GM12878 (cell line): ENCODE measurements at regions not wholly inside any gene's neighbourhood (a gene's known extent, or its start where the extent isn't known, plus 50 kb on each side); places are given as distances from the start of the nearest gene placed in this dataset.

Source experiments
- ATAC-seq: fragments of 200-7000 bp; cut with Tn5 transposase; 3 replicates; pipeline ENCODE4 v1.9.1; 2020; ENCODE audit warnings: mild to moderate bottlenecking, moderate library complexity
- BruUV-seq: library from RNA; stranded (reverse); fragments of 400-500 nt; replicated peaks from 2 replicates; lab custom pipeline; 2021; lab: Mats Ljungman, UMichigan
- CTCF ChIA-PET: fragments of 300-600 bp; sonication (Branson Sonifier 250); formaldehyde crosslinking; extraction: SDS; loops from one replicate; lab custom pipeline; 2021; ENCODE audit warnings: inconsistent platforms; lab: Yijun Ruan, JAX
- POLR2A ChIA-PET: fragments of 350-600 bp; formaldehyde crosslinking; extraction: SDS; loops from one replicate; lab custom pipeline; 2021; ENCODE audit warnings: inconsistent platforms; lab: Charles Lee
- RAD21 ChIA-PET: fragments of 300-600 bp; sonication (Branson Sonifier 250); formaldehyde crosslinking; loops from one replicate; lab custom pipeline; 2023; ENCODE audit warnings: antibody characterized with exemption; ENCODE audit not compliant: unreplicated experiment; lab: Charles Lee
- SMC1A ChIA-PET: fragments of 300-600 bp; sonication (Branson Sonifier 250); formaldehyde crosslinking; loops from one replicate; lab custom pipeline; 2023; ENCODE audit not compliant: unreplicated experiment, uncharacterized antibody; lab: Charles Lee
- DNase-seq: peaks from one replicate; pipeline ENCODE4 v3.0.0-alpha.2; 2011; ENCODE audit warnings: low read depth, low spot score
- FAIRE-seq: peaks from 3 replicates; lab custom pipeline; 2011; peaks lifted over from hg19 to GRCh38; lab: Jason Lieb, UNC
- H2AFZ ChIP-seq: 2 replicates; pipeline ENCODE4 v1.6.0; 2011; ENCODE audit warnings: low read depth, low read length, control low read depth; ENCODE audit not compliant: control insufficient read depth
- H3K27ac ChIP-seq: 2 replicates; pipeline ENCODE4 v1.5.1; 2011; ENCODE audit warnings: control low read depth; ENCODE audit not compliant: control insufficient read depth, insufficient read depth
- H3K27me3 ChIP-seq, 2 experiments: replicated peaks in 1 of 2; 2 replicates each; pipeline versions ENCODE4 v1.6.0 to v1.6.1; 2011; ENCODE audit warnings: low read length in 1 of 2; ENCODE audit not compliant: control insufficient read depth in 2 of 2, insufficient read depth in 2 of 2
- H3K36me3 ChIP-seq, 2 experiments: 2 replicates each; pipeline ENCODE4 v1.5.1; 2011; ENCODE audit warnings: low read length in 1 of 2; ENCODE audit not compliant: control insufficient read depth in 2 of 2, insufficient read depth in 2 of 2
- H3K4me1 ChIP-seq: 2 replicates; pipeline ENCODE4 v1.6.1; 2011; ENCODE audit warnings: mild to moderate bottlenecking, low read length, moderate library complexity, mixed read lengths; ENCODE audit not compliant: control insufficient read depth, insufficient read depth
- H3K4me2 ChIP-seq: 2 replicates; pipeline ENCODE4 v1.6.0; 2011; ENCODE audit warnings: control low read depth; ENCODE audit not compliant: control insufficient read depth, insufficient read depth
- H3K4me3 ChIP-seq: fragments of 200-600 bp; sonication (generic); 2 replicates; pipeline ENCODE4 v1.5.1; 2016
- H3K79me2 ChIP-seq: 2 replicates; pipeline ENCODE4 v1.6.0; 2011; ENCODE audit warnings: low read length; ENCODE audit not compliant: control insufficient read depth, insufficient read depth
- H3K9ac ChIP-seq: 2 replicates; pipeline ENCODE4 v1.8.0; 2011; ENCODE audit warnings: low read length, control low read depth, mixed read lengths; ENCODE audit not compliant: control insufficient read depth, insufficient read depth
- H3K9me3 ChIP-seq: replicated peaks from 3 replicates; pipeline ENCODE4 v1.5.1; 2011; ENCODE audit warnings: mild to moderate bottlenecking, low read length; ENCODE audit not compliant: control insufficient read depth, insufficient read depth
- H4K20me1 ChIP-seq: 2 replicates; pipeline ENCODE4 v1.6.0; 2011; ENCODE audit not compliant: control insufficient read depth, insufficient read depth
- CBX3 ChIP-seq: fragments of 200-600 bp; sonication (generic); IDR thresholded peaks from 2 replicates; pipeline ENCODE4 v1.6.1; 2016; ENCODE audit warnings: low read depth, borderline replicate concordance
- CEBPB ChIP-seq, 2 experiments: fragments of 150-350 bp in 1 of 2; IDR thresholded peaks; 2 replicates each; pipeline ENCODE4 v1.6.1; 2012 to 2014; ENCODE audit warnings: low read depth in 2 of 2, low read length in 2 of 2, borderline replicate concordance in 1 of 2, inconsistent platforms in 1 of 2
- EZH2 ChIP-seq: IDR thresholded peaks from 2 replicates; pipeline ENCODE4 v1.6.1; 2012; ENCODE audit warnings: low read depth, mild to moderate bottlenecking, control low read depth, inconsistent platforms, low read length, borderline replicate concordance; ENCODE audit not compliant: control insufficient read depth
- GABPA ChIP-seq: IDR thresholded peaks from 2 replicates; pipeline ENCODE4 v1.6.1; 2014; ENCODE audit warnings: antibody characterized with exemption, low read depth, mild to moderate bottlenecking, inconsistent platforms
- HDAC2 ChIP-seq: fragments of 200-600 bp; sonication (generic); IDR thresholded peaks from 2 replicates; pipeline ENCODE4 v1.6.1; 2017
- JUND ChIP-seq: IDR thresholded peaks from 2 replicates; pipeline ENCODE4 v1.6.1; 2012; ENCODE audit warnings: low read depth, mild to moderate bottlenecking, low read length, improper control_type of control experiment, moderate library complexity
- MEF2B ChIP-seq: fragments of 450-650 bp; IDR thresholded peaks from 2 replicates; pipeline ENCODE4 v1.6.1; 2018; ENCODE audit warnings: mild to moderate bottlenecking, moderate library complexity; ENCODE audit not compliant: partially characterized antibody, poor library complexity, severe bottlenecking
- MTA2 ChIP-seq: fragments of 450-650 bp; IDR thresholded peaks from 2 replicates; pipeline ENCODE4 v1.6.1; 2016; ENCODE audit warnings: low read depth, mild to moderate bottlenecking, moderate library complexity
- PAX8 ChIP-seq: fragments of 450-650 bp; IDR thresholded peaks from 2 replicates; pipeline ENCODE4 v1.6.1; 2017; ENCODE audit warnings: mild to moderate bottlenecking, moderate library complexity
- SREBF1 ChIP-seq: IDR thresholded peaks from 2 replicates; pipeline ENCODE4 v1.6.1; 2012; ENCODE audit warnings: mild to moderate bottlenecking, low read length
- TCF7 ChIP-seq: IDR thresholded peaks from 2 replicates; pipeline ENCODE4 v1.6.1; 2014; ENCODE audit warnings: antibody characterized with exemption, borderline replicate concordance
- USF2 ChIP-seq: IDR thresholded peaks from 2 replicates; pipeline ENCODE4 v1.6.1; 2011; ENCODE audit warnings: low read depth, low read length, improper control_type of control experiment, borderline replicate concordance
- ZBTB33 ChIP-seq: fragments of 450-650 bp; IDR thresholded peaks from 2 replicates; pipeline ENCODE4 v1.6.1; 2017; ENCODE audit warnings: mild to moderate bottlenecking
- WGBS: methylation state at CpG from one replicate; pipeline ENCODE4 v1.1.6; 2016; ENCODE audit warnings: low lambda C conversion rate; ENCODE audit not compliant: insufficient replicate concordance, insufficient coverage; ENCODE audit errors: missing lambda C conversion rate; 5-methylcytosine and 5-hydroxymethylcytosine counted together
- in situ Hi-C: fragments of 300-500 bp; cut with MboI; formaldehyde crosslinking; loops from 9 replicates; pipeline ENCODE4 v1.14.3; 2018; ENCODE audit warnings: mixed read lengths
- intact Hi-C: fragments of 100-400 bp; cut with micrococcal nuclease; formaldehyde crosslinking; loops from one replicate; pipeline ENCODE4 v1.14.2; 2022; ENCODE audit not compliant: unreplicated experiment

GRCh38 chr5:143554918-143555477 is 151.5 kb upstream of the NR3C1 start:
- in situ Hi-C loops (no loop called here), intact Hi-C loops (no loop called here)
- POLR2A ChIA-PET = interaction anchor here (1.1 kb wide), 1 partner anchor 50 kb away, joined by 3 read pairs; no protein-coding TSS in a partner anchor
- no peaks in the 10 kb centered on the region for H3K36me3 ChIP-seq
- no peaks in the 10 kb centered on the region for H4K20me1 ChIP-seq
- peaks cover 7% of the 10 kb centered on the region; the same call in 1 of the 2 replicates for H3K4me1 ChIP-seq
- ATAC-seq (no peak), DNase-seq (no peak), FAIRE-seq (no peak)
- no peaks in the 10 kb centered on the region for H3K79me2 ChIP-seq
- no peak overlapping the region for H3K9ac ChIP-seq
- BruUV-seq = no TSS peak
- no peak overlapping the region for H2AFZ ChIP-seq
- no peak overlapping the region for H3K27ac ChIP-seq
- no peak overlapping the region for H3K4me2 ChIP-seq
- no peaks in the 10 kb centered on the region for H3K9me3 ChIP-seq
- no peaks in the 10 kb centered on the region for H3K27me3 ChIP-seq
- TF ChIP-seq CBX3 (no peak), EZH2 (no peak), ZBTB33 (no peak), USF2 (no peak), JUND (no peak), TCF7 (no peak), MTA2 (no peak), MEF2B (no peak), PAX8 (no peak), SREBF1 (no peak), HDAC2 (no peak), CEBPB (IDR thresholded peaks at IDR 0.05; ENCODE audit: borderline replicate concordance in 1 of 2, low read depth in 2 of 2, low read length in 2 of 2) (no peak), GABPA (no peak)
- TF ChIP-seq, all 136 proteins: peak for 0
- 73% methylated on average over 4 of the region's 4 CpGs for WGBS
- no peak overlapping the region for H3K4me3 ChIP-seq
- RAD21 ChIA-PET = interaction anchor here (0.7 to 0.9 kb wide), 2 partner anchors 8 to 10 kb away, joined by 3 read pairs; no protein-coding TSS in a partner anchor
- SMC1A ChIA-PET = interaction anchor here (0.5 to 1.9 kb wide), 3 partner anchors 82 to 109 kb away, joined by 3 to 7 read pairs (median 4); no protein-coding TSS in a partner anchor
- CTCF ChIA-PET = interaction anchor here (0.9 to 2.4 kb wide), 2 partner anchors 12 to 19 kb away, joined by 3 to 9 read pairs; no protein-coding TSS in a partner anchor
